Ovary (tissue), 3 donors: ENCODE measurements at regions not wholly inside any gene's neighbourhood (a gene's known extent, or its start where the extent isn't known, plus 50 kb on each side); places are given as distances from the start of the nearest gene placed in this dataset.

Experiments used
- CTCF ChIP-seq, 3 donors: fragments of 450-650 bp in 2 of 3; fragments of 200-600 bp in 1 of 3; IDR thresholded peaks; one replicate each; pipeline versions ENCODE4 v1.5.1 to v1.8.0; 2016 to 2022; ENCODE audit warnings: antibody characterized with exemption in 3 of 3, mild to moderate bottlenecking in 1 of 3
- EP300 ChIP-seq: sonication (generic); formaldehyde crosslinking; IDR thresholded peaks from one replicate; pipeline ENCODE4 v1.6.1; 2017; ENCODE audit warnings: antibody characterized with exemption
- donor health status: DM: no; HTN: no; CAD: no.

DNA sequence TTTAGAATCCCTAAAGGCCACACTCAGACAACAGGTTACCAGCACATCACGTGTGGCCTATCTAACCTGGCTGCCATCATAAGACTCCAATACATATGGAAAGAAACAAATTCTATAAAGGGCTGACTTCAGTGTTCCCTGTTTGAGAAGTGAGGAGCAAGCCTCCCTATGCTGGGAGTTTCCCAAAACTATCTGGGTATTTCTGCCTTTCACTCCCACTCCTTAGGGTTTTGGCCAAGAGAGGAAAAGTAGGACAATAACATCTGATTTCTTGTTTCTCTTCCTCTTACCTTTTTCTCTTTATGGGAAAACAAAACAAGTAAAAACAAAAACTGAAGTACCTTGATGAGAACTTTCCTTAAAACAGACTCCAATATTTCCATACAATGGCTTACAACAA, 121.5 kb upstream of the COL8A1 start:
- TF ChIP-seq CTCF (IDR thresholded peaks at IDR 0.05) (no peak), EP300 (no peak)
